Gastroesophageal sphincter (tissue), 4 donors: ENCODE measurements at regions not wholly inside any gene's neighbourhood (a gene's known extent, or its start where the extent isn't known, plus 50 kb on each side); places are given as distances from the start of the nearest gene placed in this dataset.

Experiments
- ATAC-seq: fragments of 150-250 bp; one replicate; pipeline ENCODE4 v1.9.1; 2016; ENCODE audit warnings: mild to moderate bottlenecking, moderate library complexity
- H3K27ac ChIP-seq, 4 donors: fragments of 200-600 bp; sonication (generic) in 3 of 4; 1 replicate in 3 of 4; 2 replicates in 1 of 4; pipeline ENCODE4 v1.5.1; 2016 to 2019
- H3K27me3 ChIP-seq: fragments of 200-600 bp; sonication (generic); one replicate; pipeline ENCODE4 v1.5.1; 2019
- H3K36me3 ChIP-seq, 2 donors: fragments of 200-600 bp; sonication (generic); one replicate each; pipeline ENCODE4 v1.5.1; 2019; ENCODE audit warnings: control low read depth in 1 of 2
- H3K4me1 ChIP-seq, 3 donors: fragments of 200-600 bp; sonication (generic); 1 replicate in 2 of 3; 2 replicates in 1 of 3; pipeline ENCODE4 v1.5.1; 2016 to 2019; ENCODE audit warnings: control low read depth in 2 of 3
- H3K4me3 ChIP-seq, 2 donors: fragments of 200-600 bp; sonication (generic); one replicate each; pipeline ENCODE4 v1.5.1; 2019; ENCODE audit warnings: mild to moderate bottlenecking in 1 of 2, moderate library complexity in 1 of 2
- H3K9me3 ChIP-seq, 3 donors: fragments of 200-600 bp; sonication (generic); one replicate each; pipeline ENCODE4 v1.5.1; 2017 to 2019; ENCODE audit warnings: control low read depth in 2 of 3
- EP300 ChIP-seq: sonication (generic); formaldehyde crosslinking; IDR thresholded peaks from one replicate; pipeline ENCODE4 v1.6.1; 2017; ENCODE audit warnings: antibody characterized with exemption, mild to moderate bottlenecking
- POLR2A ChIP-seq, 2 donors: fragments of 450-650 bp; IDR thresholded peaks; one replicate each; pipeline ENCODE4 v1.6.1; 2017; ENCODE audit warnings: antibody characterized with exemption in 2 of 2, mild to moderate bottlenecking in 2 of 2, moderate library complexity in 1 of 2
- POLR2AphosphoS5 ChIP-seq: sonication (generic); formaldehyde crosslinking; IDR thresholded peaks from one replicate; pipeline ENCODE4 v1.6.1; 2017; ENCODE audit warnings: antibody characterized with exemption
- WGBS, 2 donors: methylation state at CpG; one replicate each; pipeline ENCODE4 v1.1.5; 2018; ENCODE audit warnings: low coverage in 1 of 2; 5-methylcytosine and 5-hydroxymethylcytosine counted together
- TF ChIP-seq, protein P1 (sequence below), 4 experiments: fragments of 200-600 bp in 2 of 4; fragments of 450-650 bp in 2 of 4; sonication (generic) in 1 of 4; IDR thresholded peaks; one replicate each; pipeline ENCODE4 v1.5.1; 2017 to 2019; ENCODE audit warnings: antibody characterized with exemption in 4 of 4, mild to moderate bottlenecking in 2 of 4, moderate library complexity in 2 of 4

DNA sequence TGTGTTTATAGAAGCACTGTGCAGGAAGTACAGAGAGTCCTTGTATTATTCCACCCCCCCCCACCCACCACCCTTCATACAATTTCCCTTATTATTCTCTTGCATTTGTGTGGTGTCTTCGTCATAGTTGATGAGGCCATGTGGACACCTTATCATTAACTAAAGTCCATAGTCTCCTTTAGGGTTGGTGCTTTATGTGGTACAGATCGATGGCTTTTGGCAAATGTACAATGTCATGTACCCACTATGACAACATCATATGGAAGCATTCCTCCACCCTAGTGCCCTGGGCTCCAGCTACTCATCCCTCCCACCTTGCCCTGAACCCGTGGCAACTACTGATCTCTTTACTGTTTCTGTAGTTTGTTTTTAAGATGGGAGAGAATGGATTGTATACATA, 93.8 kb upstream of the HDAC4 start:
- ATAC-seq, result no peak

DNA sequence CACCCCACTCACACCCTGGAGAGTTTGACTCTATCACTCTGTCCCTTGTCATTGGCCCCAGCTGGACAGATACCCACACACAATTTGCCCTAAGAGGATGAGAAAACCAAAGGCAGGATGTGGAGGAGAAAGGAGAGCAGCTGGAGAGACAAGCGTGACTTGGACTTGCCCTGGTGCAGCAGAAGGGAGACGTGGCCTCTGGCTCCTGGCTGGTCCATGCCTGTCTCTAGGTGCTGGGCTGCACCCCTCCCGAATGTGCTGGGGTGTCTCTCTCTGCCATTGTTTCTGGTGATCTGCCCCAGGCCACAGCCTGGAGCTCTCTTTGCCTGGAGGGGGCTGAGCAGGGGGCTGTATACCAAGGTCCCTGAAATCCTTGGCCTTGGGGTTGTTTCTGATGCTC, 88.7 kb upstream of the HDAC4 start:
- no peaks in the 10 kb centered on the region for H3K4me1 ChIP-seq
- ATAC-seq, result no peak
- WGBS, 2 donors, result 100% methylated on average over 1 of the region's 3 CpGs; no CpG with 5 or more reads in 1 of the 2 donors
- H3K36me3 ChIP-seq, result no peaks in the 10 kb centered on the region
- peaks cover 4% of the 10 kb centered on the region for H3K27me3 ChIP-seq
- no peak overlapping the region for H3K4me3 ChIP-seq
- TF ChIP-seq POLR2A (IDR thresholded peaks at IDR 0.05) (no peak), EP300 (no peak), POLR2AphosphoS5 (no peak)
- TF ChIP-seq, protein P1, sequence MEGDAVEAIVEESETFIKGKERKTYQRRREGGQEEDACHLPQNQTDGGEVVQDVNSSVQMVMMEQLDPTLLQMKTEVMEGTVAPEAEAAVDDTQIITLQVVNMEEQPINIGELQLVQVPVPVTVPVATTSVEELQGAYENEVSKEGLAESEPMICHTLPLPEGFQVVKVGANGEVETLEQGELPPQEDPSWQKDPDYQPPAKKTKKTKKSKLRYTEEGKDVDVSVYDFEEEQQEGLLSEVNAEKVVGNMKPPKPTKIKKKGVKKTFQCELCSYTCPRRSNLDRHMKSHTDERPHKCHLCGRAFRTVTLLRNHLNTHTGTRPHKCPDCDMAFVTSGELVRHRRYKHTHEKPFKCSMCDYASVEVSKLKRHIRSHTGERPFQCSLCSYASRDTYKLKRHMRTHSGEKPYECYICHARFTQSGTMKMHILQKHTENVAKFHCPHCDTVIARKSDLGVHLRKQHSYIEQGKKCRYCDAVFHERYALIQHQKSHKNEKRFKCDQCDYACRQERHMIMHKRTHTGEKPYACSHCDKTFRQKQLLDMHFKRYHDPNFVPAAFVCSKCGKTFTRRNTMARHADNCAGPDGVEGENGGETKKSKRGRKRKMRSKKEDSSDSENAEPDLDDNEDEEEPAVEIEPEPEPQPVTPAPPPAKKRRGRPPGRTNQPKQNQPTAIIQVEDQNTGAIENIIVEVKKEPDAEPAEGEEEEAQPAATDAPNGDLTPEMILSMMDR (IDR thresholded peaks at IDR 0.05), result no peak
- H3K27ac ChIP-seq, result no peak overlapping the region
- H3K9me3 ChIP-seq, result no peaks in the 10 kb centered on the region

More for the DNA sequence above, 93.8 kb upstream of the HDAC4 start:
- Histone ChIP-seq H3K9me3 (no peaks in the 10 kb centered on the region), H3K4me1 (peaks cover 0 to 11% (median 8%) of the 10 kb centered on the region in 3 donors), H3K27me3 (peaks cover 4% of the 10 kb centered on the region), H3K36me3 (no peaks in the 10 kb centered on the region), H3K4me3 (no peak overlapping the region), H3K27ac (no peak overlapping the region)
- 68 to 89% methylated on average over 2 to 3 of the region's 3 CpGs for WGBS, 2 donors
- TF ChIP-seq, protein P1 (IDR thresholded peaks at IDR 0.05), result no peak
- no peak for TF ChIP-seq EP300
- TF ChIP-seq POLR2AphosphoS5, result no peak
- TF ChIP-seq POLR2A (IDR thresholded peaks at IDR 0.05), result no peak

DNA sequence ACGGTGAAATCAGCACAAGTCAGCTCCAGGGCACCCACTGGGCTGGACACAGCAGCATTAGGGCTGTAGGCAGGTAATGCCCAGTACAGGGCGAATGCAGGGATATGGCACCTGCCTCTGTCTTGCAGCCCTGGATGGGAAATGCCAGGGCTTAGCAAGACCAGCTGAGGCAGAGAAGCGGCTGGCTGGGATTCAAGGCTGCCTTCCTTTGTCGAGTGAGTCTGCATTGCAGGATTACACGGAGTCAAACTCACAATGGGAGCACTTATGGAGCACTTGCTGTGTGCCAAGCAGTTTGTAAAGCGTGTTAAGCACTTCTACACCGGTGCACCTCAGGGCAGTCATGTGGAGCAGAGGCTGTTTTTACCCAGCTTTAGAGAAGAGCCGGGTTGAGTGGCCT, 87.3 kb upstream of the HDAC4 start:
- Histone ChIP-seq H3K4me3 (no peak overlapping the region), H3K9me3 (no peaks in the 10 kb centered on the region), H3K4me1 (no peaks in the 10 kb centered on the region), H3K36me3 (no peaks in the 10 kb centered on the region), H3K27me3 (peaks cover 4% of the 10 kb centered on the region), H3K27ac (no peak overlapping the region)
- WGBS, 2 donors, result 100% methylated on average over 1 of the region's 8 CpGs; no CpG with 5 or more reads in 1 of the 2 donors
- no peak for ATAC-seq
- no peak for TF ChIP-seq POLR2AphosphoS5
- TF ChIP-seq, protein P1 (IDR thresholded peaks at IDR 0.05), result no peak
- TF ChIP-seq EP300, result no peak
- no peak for TF ChIP-seq POLR2A (IDR thresholded peaks at IDR 0.05)

DNA sequence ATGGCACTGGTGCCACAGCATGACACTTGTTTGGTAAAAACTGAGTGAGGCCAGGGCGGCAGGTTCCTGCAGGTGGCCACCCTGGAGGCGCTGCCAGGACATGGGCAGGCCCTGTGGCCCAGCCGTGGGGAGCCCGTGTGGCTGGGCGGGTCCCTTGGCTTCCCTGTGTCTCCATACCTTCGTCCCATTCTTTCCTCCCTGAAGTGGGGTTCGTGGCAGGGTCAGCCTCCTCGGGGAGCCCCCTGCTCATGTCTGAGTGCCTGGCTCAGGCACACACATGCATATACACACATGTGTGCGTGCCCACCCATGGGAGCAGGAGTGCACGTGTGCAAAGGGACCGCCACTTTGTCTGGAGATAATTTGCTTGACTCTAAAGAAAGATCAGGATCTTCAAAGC, 86.5 kb upstream of the HDAC4 start:
- TF ChIP-seq, protein P1 (IDR thresholded peaks at IDR 0.05), result no peak
- TF ChIP-seq POLR2A (IDR thresholded peaks at IDR 0.05), result no peak
- no peak for TF ChIP-seq EP300
- no peak for TF ChIP-seq POLR2AphosphoS5
- H3K4me3 ChIP-seq, result no peak overlapping the region
- H3K27ac ChIP-seq, result no peak overlapping the region
- H3K27me3 ChIP-seq, result peaks cover 4% of the 10 kb centered on the region
- no peaks in the 10 kb centered on the region for H3K4me1 ChIP-seq
- no peaks in the 10 kb centered on the region for H3K36me3 ChIP-seq
- H3K9me3 ChIP-seq, result no peaks in the 10 kb centered on the region
- WGBS, 2 donors, result 84 to 87% methylated on average over 3 to 5 of the region's 11 CpGs
- no peak for ATAC-seq

DNA sequence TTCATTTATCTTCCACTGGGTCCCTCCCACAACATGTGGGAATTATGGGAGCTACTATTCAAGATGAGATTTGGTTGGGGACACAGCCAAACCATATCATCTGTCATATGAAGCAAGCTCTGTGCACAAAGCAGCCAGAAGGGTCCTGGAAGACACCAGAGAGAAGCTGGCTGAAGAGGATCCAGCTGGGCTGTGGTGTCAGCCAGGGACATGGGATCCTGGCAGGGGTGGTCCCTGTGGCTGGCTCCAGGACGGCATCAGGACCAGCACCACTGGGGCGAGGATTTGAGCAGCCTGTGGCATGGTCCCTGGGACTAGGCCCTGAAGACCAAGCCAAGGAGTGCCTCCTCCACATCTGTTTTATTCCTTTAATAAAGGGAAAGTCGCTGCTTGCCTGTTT, 84.8 kb upstream of the HDAC4 start:
- ATAC-seq, result no peak
- WGBS, 2 donors, result 91 to 92% methylated on average over 1 of the region's 3 CpGs
- H3K4me3 ChIP-seq, result no peak overlapping the region
- H3K4me1 ChIP-seq, result no peaks in the 10 kb centered on the region
- H3K36me3 ChIP-seq, result no peaks in the 10 kb centered on the region
- no peak overlapping the region for H3K27ac ChIP-seq
- H3K27me3 ChIP-seq, result no peaks in the 10 kb centered on the region
- no peaks in the 10 kb centered on the region for H3K9me3 ChIP-seq
- TF ChIP-seq POLR2AphosphoS5, result no peak
- TF ChIP-seq POLR2A (IDR thresholded peaks at IDR 0.05), result no peak
- no peak for TF ChIP-seq EP300
- TF ChIP-seq, protein P1 (IDR thresholded peaks at IDR 0.05), result no peak
